ENCODE measurements at regions not wholly inside any gene's neighbourhood (a gene's known extent, or its start where the extent isn't known, plus 50 kb on each side); places are given as distances from the start of the nearest gene placed in this dataset.

GRCh38 chr6:87905101-87905641, 142.5 kb upstream of the SPACA1 start:
- Histone ChIP-seq H3K4me2 (ENCODE audit: low read length) (peak overlapping the region; percentile 68), H3K36me3 (ENCODE audit: insufficient read depth, low read length) (peaks cover 35% of the 10 kb centered on the region), H3K4me1 (ENCODE audit: insufficient read depth, low read length, poor library complexity, severe bottlenecking) (peaks cover 100% of the 10 kb centered on the region), H3K27ac (ENCODE audit: low read depth, low read length, poor library complexity, severe bottlenecking) (peak overlapping the region; percentile 99), H3K79me2 (ENCODE audit: insufficient read depth, low read depth, low read length) (no peaks in the 10 kb centered on the region), H2AFZ (ENCODE audit: low read length) (no peak overlapping the region), H4K20me1 (ENCODE audit: insufficient read depth, low read length) (no peaks in the 10 kb centered on the region), H3K4me3 (ENCODE audit: low read depth, low read length, poor library complexity, severe bottlenecking) (peak overlapping the region; percentile 38), H3K9me2 (ENCODE audit: insufficient read depth, low read length) (no peaks in the 10 kb centered on the region), H3K9me3 (ENCODE audit: low read length) (peaks cover 14% of the 10 kb centered on the region; the same call in 1 of the 2 replicates)
- ChIA-PET POLR2A (interaction anchor here (0.6 to 7.4 kb wide), 31 partner anchors 8 to 1399 kb away, joined by 3 to 649 read pairs (median 4); partner anchors contain the start of gene CNR1), CTCF (ENCODE audit: unreplicated experiment) (interaction anchor here (1.1 to 3.0 kb wide), 4 partner anchors 13 to 25 kb away, joined by 3 to 9 read pairs (median 4); no protein-coding TSS in a partner anchor)
- DNase-seq (ENCODE audit: low spot score) = peak; percentile 97
- no TSS peak for BruUV-seq (replicated peaks)
- intact Hi-C loops (cut with micrococcal nuclease; ENCODE audit: unreplicated experiment) = loop anchor here (1.0 to 5.0 kb wide), 7 partner anchors 13 to 1447 kb away; partner anchors contain the start of genes PNRC1 and UBE2J1
- TF ChIP-seq CTCF (conservative IDR thresholded peaks at IDR 0.05; ENCODE audit: low read length) (no peak), EZH2phosphoT487 (IDR thresholded peaks at IDR 0.05; ENCODE audit: borderline replicate concordance, low read depth, low read length) (no peak)

- Histone ChIP-seq H3K4me2 (ENCODE audit: low read length) (peak overlapping the region; percentile 68), H3K9me2 (ENCODE audit: insufficient read depth, low read length) (no peaks in the 10 kb centered on the region), H3K9me3 (ENCODE audit: low read length) (peaks cover 7% of the 10 kb centered on the region; the same call in 1 of the 2 replicates), H3K4me3 (ENCODE audit: low read depth, low read length, poor library complexity, severe bottlenecking) (peak overlapping the region; percentile 38), H4K20me1 (ENCODE audit: insufficient read depth, low read length) (no peaks in the 10 kb centered on the region), H3K79me2 (ENCODE audit: insufficient read depth, low read depth, low read length) (no peaks in the 10 kb centered on the region), H3K36me3 (ENCODE audit: insufficient read depth, low read length) (peaks cover 28% of the 10 kb centered on the region), H3K4me1 (ENCODE audit: insufficient read depth, low read length, poor library complexity, severe bottlenecking) (peaks cover 99% of the 10 kb centered on the region), H2AFZ (ENCODE audit: low read length) (peak overlapping the region; percentile 43; the same call in 1 of the 2 replicates), H3K27ac (ENCODE audit: low read depth, low read length, poor library complexity, severe bottlenecking) (peak overlapping the region; percentile 99)
- BruUV-seq (replicated peaks) = no TSS peak
- intact Hi-C loops (cut with micrococcal nuclease; ENCODE audit: unreplicated experiment) = no loop called here
- ChIA-PET CTCF (ENCODE audit: unreplicated experiment) (interaction anchor here (1.3 to 3.0 kb wide), 2 partner anchors 20 to 24 kb away, joined by 3 to 9 read pairs; no protein-coding TSS in a partner anchor), POLR2A (interaction anchor here (0.6 to 7.4 kb wide), 19 partner anchors 8 to 709 kb away, joined by 3 to 649 read pairs (median 5); partner anchors contain the start of gene CNR1)
- no peak for TF ChIP-seq EZH2phosphoT487 (IDR thresholded peaks at IDR 0.05; ENCODE audit: borderline replicate concordance, low read depth, low read length)
- no peak for TF ChIP-seq CTCF (conservative IDR thresholded peaks at IDR 0.05; ENCODE audit: low read length)
- peak; percentile 38 for DNase-seq (ENCODE audit: low spot score)
Measured at GRCh38 chr6:87904011-87904410, 143.6 kb upstream of the SPACA1 start.

GRCh38 chr6:87903323-87903722, 144.3 kb upstream of the SPACA1 start:
- no TSS peak for BruUV-seq (replicated peaks)
- H4K20me1 ChIP-seq (ENCODE audit: insufficient read depth, low read length) = no peaks in the 10 kb centered on the region
- ChIA-PET CTCF (ENCODE audit: unreplicated experiment) (no interaction called here), POLR2A (interaction anchor here (0.6 to 7.4 kb wide), 10 partner anchors 9 to 275 kb away, joined by 3 to 649 read pairs (median 36); partner anchors contain the start of gene CNR1)
- DNase-seq (ENCODE audit: low spot score) = no peak
- H3K9me2 ChIP-seq (ENCODE audit: insufficient read depth, low read length) = no peaks in the 10 kb centered on the region
- peak overlapping the region; percentile 68 for H3K4me2 ChIP-seq (ENCODE audit: low read length)
- peaks cover 7% of the 10 kb centered on the region; the same call in 1 of the 2 replicates for H3K9me3 ChIP-seq (ENCODE audit: low read length)
- TF ChIP-seq EZH2phosphoT487 (IDR thresholded peaks at IDR 0.05; ENCODE audit: borderline replicate concordance, low read depth, low read length) = no peak
- no peak overlapping the region for H3K4me3 ChIP-seq (ENCODE audit: low read depth, low read length, poor library complexity, severe bottlenecking)
- peaks cover 93% of the 10 kb centered on the region for H3K4me1 ChIP-seq (ENCODE audit: insufficient read depth, low read length, poor library complexity, severe bottlenecking)
- H2AFZ ChIP-seq (ENCODE audit: low read length) = peak overlapping the region; percentile 43; the same call in 1 of the 2 replicates
- H3K27ac ChIP-seq (ENCODE audit: low read depth, low read length, poor library complexity, severe bottlenecking) = peak overlapping the region; percentile 99
- intact Hi-C loops (cut with micrococcal nuclease; ENCODE audit: unreplicated experiment) = no loop called here
- H3K36me3 ChIP-seq (ENCODE audit: insufficient read depth, low read length) = peaks cover 28% of the 10 kb centered on the region
- H3K79me2 ChIP-seq (ENCODE audit: insufficient read depth, low read depth, low read length) = no peaks in the 10 kb centered on the region
